NCI-H1092 (cell line): ENCODE measurements at regions not wholly inside any gene's neighbourhood (a gene's known extent, or its start where the extent isn't known, plus 50 kb on each side); places are given as distances from the start of the nearest gene placed in this dataset.
A peak's percentile ranks its signal among the peaks of the same experiment; 100 is the strongest.

Experiments used
- DNase-seq: peaks from one replicate; lab custom pipeline; 2025; lab: John Stamatoyannopoulos, UW

GRCh38 chr1:60987904-60988303 lies 94.5 kb upstream of the NFIA start:
- no peak for DNase-seq

DNA sequence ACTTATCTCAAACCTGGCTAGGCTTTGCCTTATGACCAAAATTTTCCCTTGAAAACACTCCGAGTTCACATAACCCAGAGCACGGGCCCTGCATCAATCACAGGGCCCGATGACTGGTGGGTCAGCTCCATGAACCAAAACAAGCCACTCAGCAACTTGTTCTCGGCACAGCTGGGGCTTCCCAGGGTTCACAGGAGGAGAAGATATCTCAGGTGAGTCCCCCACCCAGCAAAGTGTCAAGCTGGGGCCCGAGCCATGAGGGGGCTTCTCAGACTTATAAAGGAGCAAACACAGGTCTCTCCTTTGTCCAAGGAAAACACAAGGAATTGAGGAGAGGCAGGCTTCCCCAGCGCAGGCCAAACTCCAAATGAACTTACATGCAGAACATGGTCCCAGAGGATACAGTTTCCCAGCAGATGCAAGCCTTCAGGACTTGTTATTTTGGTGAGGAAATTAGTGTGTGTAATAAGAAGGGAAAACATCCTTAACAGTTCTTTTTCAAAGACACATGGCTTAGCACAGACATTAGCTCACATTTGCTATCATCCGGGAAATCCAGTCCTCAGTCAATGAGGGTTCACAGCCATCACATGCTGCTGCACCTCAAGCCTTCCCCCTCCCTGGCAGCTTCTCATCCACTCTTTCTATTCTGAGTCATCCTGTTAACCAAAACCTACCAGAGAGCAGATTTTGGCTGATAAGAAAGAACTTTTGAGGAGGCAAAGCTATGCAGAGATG lies 98.1 kb upstream of the NFIA start:
- no peak for DNase-seq

DNA sequence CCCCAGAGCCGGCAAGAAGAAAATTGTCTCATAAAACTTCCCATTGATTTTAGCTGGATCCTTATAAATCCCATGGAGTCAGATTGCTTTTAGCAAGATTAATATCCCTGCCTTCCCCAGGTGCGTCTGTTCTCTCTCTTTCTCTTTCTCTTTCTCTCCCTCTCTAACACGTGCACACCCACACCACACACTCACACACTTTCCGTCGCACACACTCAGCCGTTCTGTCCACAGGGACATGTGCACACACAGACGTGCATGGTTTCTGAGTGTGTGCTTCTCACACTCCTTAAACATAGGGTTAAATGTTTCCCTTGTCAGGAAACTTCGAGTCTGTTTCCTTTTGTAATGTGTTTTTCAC lies 98.7 kb upstream of the NFIA start:
- no peak for DNase-seq

DNA sequence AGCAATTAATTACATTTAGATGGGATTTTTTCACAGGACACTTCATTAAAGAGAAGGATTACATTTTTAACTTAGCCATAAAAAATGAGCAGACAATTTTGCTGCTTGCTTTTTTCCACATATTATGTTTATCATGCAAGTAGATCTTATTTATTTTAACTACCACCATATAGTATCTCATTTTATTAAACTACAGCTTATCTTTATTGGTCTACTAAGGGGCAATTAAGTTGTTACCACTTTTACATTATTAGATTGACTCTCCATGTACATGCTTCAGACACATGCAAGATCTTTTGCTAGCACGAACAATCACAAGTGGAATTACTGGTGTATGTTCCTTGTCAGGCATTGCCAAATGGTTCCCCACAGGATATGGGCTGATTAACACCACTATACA lies 99.8 kb upstream of the NFIA start:
- no peak for DNase-seq

- DNase-seq = no peak
Observed at GRCh38 chr1:60981357-60981756, 101.0 kb upstream of the NFIA start.

DNA sequence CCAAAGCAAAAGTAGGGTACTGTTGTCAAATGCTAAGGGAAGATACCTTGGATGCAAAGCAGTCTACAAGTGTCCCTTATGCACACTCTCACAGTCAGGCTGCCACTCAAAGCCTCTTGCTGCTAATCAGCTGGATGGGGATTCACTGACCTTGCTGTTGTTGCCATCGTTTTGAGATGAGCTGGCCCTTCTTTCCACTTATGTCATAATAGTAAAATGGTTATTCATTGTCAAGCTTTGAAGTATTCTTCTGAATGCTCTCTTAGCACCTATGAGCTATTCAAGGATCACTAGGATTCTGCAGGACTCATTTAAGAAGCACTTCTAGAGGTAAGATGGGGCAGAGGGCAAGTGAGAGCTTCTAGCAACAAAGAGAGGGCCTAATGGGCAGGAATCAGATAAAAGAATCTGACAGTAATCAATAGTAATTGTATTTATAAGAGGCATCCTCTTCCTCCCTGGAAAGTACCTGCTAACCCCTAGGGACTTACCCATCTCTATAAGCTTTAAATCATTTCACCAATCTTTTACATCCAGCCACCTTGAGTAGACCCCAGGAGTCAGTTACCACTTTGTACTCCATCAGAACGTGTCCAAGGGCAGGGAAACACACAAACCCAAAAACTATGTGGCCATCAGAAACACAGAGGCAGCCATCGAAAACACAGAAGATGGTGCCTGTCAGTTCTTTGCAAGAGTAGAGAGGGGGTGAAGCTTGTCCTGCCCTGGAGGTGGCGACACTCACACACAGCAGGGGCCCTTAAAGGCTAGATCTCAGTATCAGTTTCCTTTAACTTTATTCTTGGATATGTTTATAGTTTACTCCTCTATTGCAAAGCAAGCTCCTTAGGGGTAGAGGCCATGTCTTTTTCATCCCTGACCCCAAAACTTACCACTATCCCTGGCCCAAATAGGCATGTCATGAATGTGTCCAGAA lies 103.7 kb upstream of the NFIA start:
- DNase-seq = no peak

DNA sequence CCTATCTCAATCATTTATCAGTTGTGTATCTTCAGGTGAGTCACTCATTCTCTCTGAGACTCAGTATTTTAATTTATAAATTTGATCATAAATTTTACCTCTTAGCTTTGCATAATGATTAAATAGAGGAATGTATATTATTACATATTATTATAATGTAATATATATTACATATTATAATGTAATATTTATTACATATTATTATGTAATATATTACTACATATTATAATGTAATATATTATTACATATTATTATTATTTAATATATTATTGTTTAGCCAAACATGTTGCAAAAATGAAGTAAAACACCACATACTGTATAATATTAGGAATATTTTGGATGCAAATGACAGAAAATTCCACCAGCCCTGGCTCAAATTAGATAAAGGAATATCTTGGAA lies 104.7 kb upstream of the NFIA start:
- no peak for DNase-seq

- no peak for DNase-seq
Observed at GRCh38 chr1:60974524-60975372, 107.6 kb upstream of the NFIA start.

DNA sequence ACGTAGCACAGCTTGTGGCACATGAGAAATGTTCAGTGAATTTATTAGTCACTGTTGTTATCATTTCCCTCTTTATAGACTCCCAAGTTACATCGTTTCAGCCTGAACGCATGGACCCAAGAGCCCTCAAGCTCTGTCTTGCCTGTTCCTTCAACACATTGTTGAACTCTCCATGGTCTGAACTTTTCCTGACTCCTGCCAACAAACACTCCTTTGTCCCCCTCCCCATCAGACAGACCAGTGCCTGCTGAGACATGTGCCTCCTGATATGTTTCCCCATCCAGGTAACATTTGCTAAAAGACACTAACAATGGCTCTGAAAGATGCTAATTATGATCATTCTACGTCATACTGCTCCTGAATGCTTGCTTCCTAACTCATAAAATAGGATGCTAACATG lies 108.7 kb upstream of the NFIA start:
- DNase-seq = no peak

DNA sequence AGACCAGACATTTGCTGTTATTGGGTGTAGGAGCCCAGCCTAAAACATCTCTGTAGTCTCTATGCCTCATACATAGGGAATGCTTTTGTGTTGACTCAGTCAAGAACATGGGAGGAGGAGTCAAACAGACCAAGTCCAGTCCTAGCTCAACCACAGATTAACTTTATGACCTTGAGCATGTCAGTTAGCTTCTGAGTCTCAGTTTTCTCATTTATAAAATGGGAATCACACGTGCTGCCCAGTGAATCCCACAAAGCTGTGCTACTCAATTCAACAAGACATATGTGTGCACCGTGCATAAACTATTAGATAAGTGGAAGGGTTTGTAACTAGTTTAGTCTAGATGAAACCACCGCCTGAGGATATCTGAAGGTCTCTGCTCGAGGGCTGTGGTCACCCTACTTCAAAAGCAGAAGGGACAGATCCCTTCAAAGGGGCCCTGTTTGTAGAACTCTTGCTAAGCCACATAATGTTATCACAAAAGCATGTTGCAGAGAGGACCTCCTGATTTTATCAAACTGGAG lies 109.5 kb upstream of the NFIA start:
- DNase-seq = no peak

DNA sequence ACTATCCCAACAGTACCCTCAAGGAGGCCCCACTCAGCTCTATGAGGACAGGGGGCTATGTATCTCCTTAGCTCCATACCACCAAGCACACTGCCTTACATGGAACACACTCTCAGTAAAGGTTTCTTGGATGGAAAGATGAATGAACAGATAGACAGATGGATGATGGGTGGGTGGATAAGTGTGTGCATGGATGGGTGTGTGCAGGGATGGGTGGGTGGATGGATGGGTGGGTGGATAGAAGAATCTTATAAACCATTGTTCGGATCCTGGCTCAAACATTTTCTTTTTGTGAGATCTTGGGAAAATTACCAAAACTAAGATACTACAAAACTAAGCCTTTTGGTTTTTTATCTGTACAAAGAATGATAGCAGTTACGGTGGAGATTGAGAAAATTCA lies 111.0 kb upstream of the NFIA start:
- no peak for DNase-seq

- DNase-seq = peak; percentile 8
Observed at GRCh38 chr1:60969971-60970509, 112.3 kb upstream of the NFIA start.

DNA sequence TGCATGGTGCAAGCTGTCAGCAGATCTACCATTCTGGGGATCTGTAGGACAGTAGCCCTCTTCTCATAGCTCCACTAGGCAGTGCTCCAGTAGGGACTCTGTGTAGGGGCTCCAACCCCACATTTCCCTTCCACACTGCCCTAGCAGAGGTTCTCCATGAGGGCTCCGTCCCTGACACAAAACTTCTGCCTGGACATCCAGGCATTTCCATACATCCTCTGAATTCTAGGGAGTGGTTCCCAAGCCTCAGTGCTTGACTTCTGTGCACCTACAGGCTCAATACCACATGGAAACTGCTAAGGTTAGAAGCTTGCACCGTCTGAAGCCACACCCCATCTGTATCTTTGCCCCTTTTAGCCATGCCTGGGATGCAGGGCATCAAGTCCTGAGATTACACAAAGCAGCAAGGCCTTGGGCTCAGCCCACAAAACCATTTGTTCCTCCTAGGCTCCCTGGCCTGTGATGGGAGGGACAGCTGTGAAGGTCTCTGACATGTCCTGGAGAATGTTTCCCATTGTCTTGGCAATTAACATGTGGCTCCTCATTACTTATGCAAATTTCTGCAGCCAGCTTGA lies 117.0 kb upstream of the NFIA start:
- DNase-seq = no peak

GRCh38 chr1:60963167-60963940 lies 119.0 kb upstream of the NFIA start:
- no peak for DNase-seq

DNA sequence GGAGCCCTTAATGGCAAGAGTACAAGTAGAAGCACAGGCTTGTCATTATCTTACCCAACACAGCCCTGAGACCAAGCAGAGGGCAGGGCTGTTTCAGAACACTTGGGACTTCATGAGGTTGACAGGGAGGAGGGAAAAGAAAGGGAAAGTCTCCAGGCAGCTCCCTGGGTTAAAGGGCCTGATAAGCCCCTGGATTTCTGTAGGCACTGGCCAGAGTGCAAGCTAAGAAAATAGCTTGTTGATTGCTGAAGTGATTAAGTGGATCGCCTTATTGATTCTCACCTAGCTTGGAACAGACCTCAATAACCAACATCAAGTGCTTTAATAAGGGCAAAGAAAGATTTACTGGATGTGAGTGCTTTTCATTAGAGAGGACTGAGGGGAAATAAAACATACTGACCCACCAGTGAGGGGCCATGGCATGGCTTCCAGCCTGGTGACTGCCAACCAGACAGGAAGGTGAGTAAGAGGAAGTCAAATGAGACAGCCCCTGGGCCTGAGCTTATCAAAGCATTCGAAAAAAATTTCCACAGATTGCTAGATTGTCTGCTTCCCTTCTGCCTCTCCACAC lies 121.4 kb upstream of the NFIA start:
- no peak for DNase-seq

- no peak for DNase-seq
Observed at GRCh38 chr1:60959701-60960100, 122.7 kb upstream of the NFIA start.

- DNase-seq = no peak
Observed at GRCh38 chr1:60958001-60958400, 124.4 kb upstream of the NFIA start.

GRCh38 chr1:60956520-60956919 lies 125.8 kb upstream of the NFIA start:
- no peak for DNase-seq

DNA sequence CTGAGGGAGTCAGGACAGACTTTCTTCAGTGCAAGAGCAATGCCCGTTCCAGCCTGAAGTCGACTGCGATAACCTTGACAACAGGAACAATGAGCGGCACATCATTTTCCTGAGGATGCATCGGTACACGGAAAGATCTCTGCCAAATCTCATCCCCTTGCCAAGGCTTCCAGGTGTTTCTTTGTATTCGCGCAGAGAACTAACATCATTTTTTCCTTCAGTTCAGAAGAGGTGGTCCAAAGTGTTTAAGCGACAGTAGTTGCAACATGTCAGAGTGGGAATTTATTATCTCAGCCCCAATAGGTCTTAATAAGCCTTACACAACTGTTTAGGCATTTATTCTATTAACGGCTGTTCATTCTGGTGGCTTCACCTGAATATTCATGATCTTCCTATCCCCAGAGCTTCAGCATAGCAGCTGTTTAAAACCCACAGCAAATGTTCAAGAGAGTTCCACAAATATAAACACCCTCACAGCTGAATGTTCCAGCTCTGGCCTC lies 129.7 kb upstream of the NFIA start:
- DNase-seq = peak; percentile 43
